H1 (cell line): ENCODE measurements at regions not wholly inside any gene's neighbourhood (a gene's known extent, or its start where the extent isn't known, plus 50 kb on each side); places are given as distances from the start of the nearest gene placed in this dataset.

Experiments
- CEBPB ChIP-seq: IDR thresholded peaks from 2 replicates; pipeline ENCODE4 v1.6.1; 2012; ENCODE audit warnings: low read depth, low read length
- CREB1 ChIP-seq: IDR thresholded peaks from 2 replicates; pipeline ENCODE4 v1.6.1; 2012; ENCODE audit warnings: inconsistent platforms
- CTCF ChIP-seq, 3 experiments: IDR thresholded peaks; 1 replicate in 2 of 3; 2 replicates in 1 of 3; pipeline versions ENCODE4 v1.5.1 to v1.6.1; 2011; ENCODE audit warnings: low read length in 3 of 3, mild to moderate bottlenecking in 3 of 3, inconsistent platforms in 2 of 3, low read depth in 1 of 3, moderate library complexity in 1 of 3; ENCODE audit not compliant: insufficient read depth in 1 of 3; ENCODE audit errors: control extremely low read depth in 1 of 3
- EZH2 ChIP-seq: fragments of 200-600 bp; sonication (generic); IDR thresholded peaks from 2 replicates; pipeline ENCODE4 v1.7.1; 2012; ENCODE audit warnings: low read depth, mild to moderate bottlenecking, moderate library complexity, low read length, inconsistent platforms; ENCODE audit not compliant: severe bottlenecking
- HDAC2 ChIP-seq, 2 experiments: fragments of 300-600 bp in 1 of 2; sonication (generic) in 1 of 2; IDR thresholded peaks; 2 replicates each; pipeline ENCODE4 v1.6.1; 2011 to 2012; ENCODE audit warnings: low read depth in 2 of 2, low read length in 2 of 2, mild to moderate bottlenecking in 2 of 2, moderate library complexity in 2 of 2, borderline replicate concordance in 1 of 2, inconsistent platforms in 1 of 2
- MAX ChIP-seq: IDR thresholded peaks from 2 replicates; pipeline ENCODE4 v1.6.1; 2012; ENCODE audit warnings: inconsistent platforms
- POU5F1 ChIP-seq: IDR thresholded peaks from 2 replicates; pipeline ENCODE4 v1.6.1; 2011; ENCODE audit warnings: low read depth, mild to moderate bottlenecking, low read length, moderate library complexity
- TCF12 ChIP-seq: IDR thresholded peaks from 2 replicates; pipeline ENCODE4 v1.6.1; 2011; ENCODE audit warnings: low read depth, mild to moderate bottlenecking, low read length
- USF2 ChIP-seq: IDR thresholded peaks from 2 replicates; pipeline ENCODE4 v1.6.1; 2011; ENCODE audit warnings: low read length, improper control_type of control experiment
- ZNF274 ChIP-seq: IDR thresholded peaks from 2 replicates; pipeline ENCODE4 v1.7.0; 2012; ENCODE audit warnings: low read length, borderline replicate concordance; ENCODE audit errors: extremely low read depth

- TF ChIP-seq CTCF (IDR thresholded peaks at IDR 0.05; ENCODE audit: control extremely low read depth in 1 of 3, insufficient read depth in 1 of 3, low read depth in 1 of 3, low read length in 3 of 3) (no peak), HDAC2 (IDR thresholded peaks at IDR 0.05; ENCODE audit: borderline replicate concordance in 1 of 2, low read depth in 2 of 2, low read length in 2 of 2) (no peak), POU5F1 (no peak), ZNF274 (no peak), USF2 (no peak), MAX (no peak), CREB1 (no peak), CEBPB (no peak), EZH2 (no peak), TCF12 (no peak)
Measured at GRCh38 chr2:128585706-128586105, 267.0 kb upstream of the HS6ST1 start.
